ENCODE measurements at regions not wholly inside any gene's neighbourhood (a gene's known extent, or its start where the extent isn't known, plus 50 kb on each side); places are given as distances from the start of the nearest gene placed in this dataset.

DNA sequence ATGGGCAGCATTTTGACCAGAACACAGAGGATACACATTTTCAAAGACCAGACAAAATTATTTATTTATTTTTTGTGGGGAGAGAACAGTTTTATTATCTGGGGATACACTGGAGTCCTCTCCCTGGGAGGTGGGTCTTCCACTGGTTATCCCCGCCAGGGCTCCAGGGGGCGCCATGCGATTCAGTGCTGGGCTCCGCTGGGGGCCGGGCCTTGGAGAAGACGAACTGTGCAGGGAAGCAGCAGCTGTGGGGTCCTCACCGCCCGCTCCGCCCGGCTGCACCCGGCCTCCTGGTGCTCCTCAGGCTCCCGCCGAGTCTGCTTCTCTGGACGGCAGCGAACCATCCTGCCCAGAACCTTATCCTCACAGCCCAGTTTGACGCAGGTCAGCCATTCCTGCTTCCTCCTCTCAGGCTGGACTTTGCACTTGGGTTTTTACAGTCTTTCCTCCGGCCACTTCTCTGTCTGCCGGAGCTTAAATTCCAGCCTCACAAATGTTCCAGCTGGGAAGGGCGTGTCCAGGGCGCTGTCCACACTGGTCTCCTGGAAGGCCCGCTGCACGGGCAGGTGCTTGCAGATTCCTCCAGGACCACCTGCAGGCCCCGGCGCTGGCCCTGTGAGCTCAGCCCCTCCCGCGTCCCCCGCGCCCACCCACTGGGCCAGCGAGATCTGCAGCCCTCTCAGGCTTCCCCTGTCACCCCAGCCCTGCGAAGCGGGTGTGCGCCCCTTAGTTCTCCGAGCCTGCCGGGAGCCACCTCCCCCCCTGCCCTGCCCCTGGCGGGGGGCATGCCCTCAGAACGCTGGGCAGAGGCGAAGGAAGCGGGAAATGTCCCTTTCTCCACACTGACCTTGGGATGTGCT lies 1830.0 kb upstream of the DEFB115 start:
- H3K27ac Mint-ChIP-seq = no peak overlapping the region
- H3F3A ChIP-seq (replicated peaks; ENCODE audit: low read depth) = no peaks in the 10 kb centered on the region
- H2AFZ ChIP-seq = no peak overlapping the region
- no peak for DNase-seq (ENCODE audit: low spot score)
- no peaks in the 10 kb centered on the region for H3K79me2 ChIP-seq (replicated peaks; ENCODE audit: insufficient read depth)
- no peaks in the 10 kb centered on the region for H4K20me1 ChIP-seq (replicated peaks; ENCODE audit: insufficient read depth)
- H3K27me3 ChIP-seq (ENCODE audit: insufficient read depth) = no peaks in the 10 kb centered on the region
- H3K4me3 Mint-ChIP-seq = no peak overlapping the region
- TF ChIP-seq ZNF114 (CRISPR knock-in tag; IDR thresholded peaks at IDR 0.05) (no peak), JUNB (IDR thresholded peaks at IDR 0.05; ENCODE audit: unreplicated experiment) (no peak), NANOG (IDR thresholded peaks at IDR 0.05; ENCODE audit: borderline replicate concordance) (no peak), POLR2AphosphoS5 (IDR thresholded peaks at IDR 0.05; ENCODE audit: low read depth) (no peak), CREB1 (CRISPR knock-in tag; IDR thresholded peaks at IDR 0.05; ENCODE audit: low read depth) (no peak), EZH2 (IDR thresholded peaks at IDR 0.05; ENCODE audit: low read depth, unreplicated experiment) (no peak), STAT1 (IDR thresholded peaks at IDR 0.05; ENCODE audit: unreplicated experiment) (no peak), REST (IDR thresholded peaks at IDR 0.05; ENCODE audit: unreplicated experiment) (no peak), ZNF331 (CRISPR knock-in tag; IDR thresholded peaks at IDR 0.05; ENCODE audit: low read depth) (no peak), EZH2phosphoT487 (IDR thresholded peaks at IDR 0.05; ENCODE audit: unreplicated experiment) (no peak)
- TF ChIP-seq, protein P1, sequence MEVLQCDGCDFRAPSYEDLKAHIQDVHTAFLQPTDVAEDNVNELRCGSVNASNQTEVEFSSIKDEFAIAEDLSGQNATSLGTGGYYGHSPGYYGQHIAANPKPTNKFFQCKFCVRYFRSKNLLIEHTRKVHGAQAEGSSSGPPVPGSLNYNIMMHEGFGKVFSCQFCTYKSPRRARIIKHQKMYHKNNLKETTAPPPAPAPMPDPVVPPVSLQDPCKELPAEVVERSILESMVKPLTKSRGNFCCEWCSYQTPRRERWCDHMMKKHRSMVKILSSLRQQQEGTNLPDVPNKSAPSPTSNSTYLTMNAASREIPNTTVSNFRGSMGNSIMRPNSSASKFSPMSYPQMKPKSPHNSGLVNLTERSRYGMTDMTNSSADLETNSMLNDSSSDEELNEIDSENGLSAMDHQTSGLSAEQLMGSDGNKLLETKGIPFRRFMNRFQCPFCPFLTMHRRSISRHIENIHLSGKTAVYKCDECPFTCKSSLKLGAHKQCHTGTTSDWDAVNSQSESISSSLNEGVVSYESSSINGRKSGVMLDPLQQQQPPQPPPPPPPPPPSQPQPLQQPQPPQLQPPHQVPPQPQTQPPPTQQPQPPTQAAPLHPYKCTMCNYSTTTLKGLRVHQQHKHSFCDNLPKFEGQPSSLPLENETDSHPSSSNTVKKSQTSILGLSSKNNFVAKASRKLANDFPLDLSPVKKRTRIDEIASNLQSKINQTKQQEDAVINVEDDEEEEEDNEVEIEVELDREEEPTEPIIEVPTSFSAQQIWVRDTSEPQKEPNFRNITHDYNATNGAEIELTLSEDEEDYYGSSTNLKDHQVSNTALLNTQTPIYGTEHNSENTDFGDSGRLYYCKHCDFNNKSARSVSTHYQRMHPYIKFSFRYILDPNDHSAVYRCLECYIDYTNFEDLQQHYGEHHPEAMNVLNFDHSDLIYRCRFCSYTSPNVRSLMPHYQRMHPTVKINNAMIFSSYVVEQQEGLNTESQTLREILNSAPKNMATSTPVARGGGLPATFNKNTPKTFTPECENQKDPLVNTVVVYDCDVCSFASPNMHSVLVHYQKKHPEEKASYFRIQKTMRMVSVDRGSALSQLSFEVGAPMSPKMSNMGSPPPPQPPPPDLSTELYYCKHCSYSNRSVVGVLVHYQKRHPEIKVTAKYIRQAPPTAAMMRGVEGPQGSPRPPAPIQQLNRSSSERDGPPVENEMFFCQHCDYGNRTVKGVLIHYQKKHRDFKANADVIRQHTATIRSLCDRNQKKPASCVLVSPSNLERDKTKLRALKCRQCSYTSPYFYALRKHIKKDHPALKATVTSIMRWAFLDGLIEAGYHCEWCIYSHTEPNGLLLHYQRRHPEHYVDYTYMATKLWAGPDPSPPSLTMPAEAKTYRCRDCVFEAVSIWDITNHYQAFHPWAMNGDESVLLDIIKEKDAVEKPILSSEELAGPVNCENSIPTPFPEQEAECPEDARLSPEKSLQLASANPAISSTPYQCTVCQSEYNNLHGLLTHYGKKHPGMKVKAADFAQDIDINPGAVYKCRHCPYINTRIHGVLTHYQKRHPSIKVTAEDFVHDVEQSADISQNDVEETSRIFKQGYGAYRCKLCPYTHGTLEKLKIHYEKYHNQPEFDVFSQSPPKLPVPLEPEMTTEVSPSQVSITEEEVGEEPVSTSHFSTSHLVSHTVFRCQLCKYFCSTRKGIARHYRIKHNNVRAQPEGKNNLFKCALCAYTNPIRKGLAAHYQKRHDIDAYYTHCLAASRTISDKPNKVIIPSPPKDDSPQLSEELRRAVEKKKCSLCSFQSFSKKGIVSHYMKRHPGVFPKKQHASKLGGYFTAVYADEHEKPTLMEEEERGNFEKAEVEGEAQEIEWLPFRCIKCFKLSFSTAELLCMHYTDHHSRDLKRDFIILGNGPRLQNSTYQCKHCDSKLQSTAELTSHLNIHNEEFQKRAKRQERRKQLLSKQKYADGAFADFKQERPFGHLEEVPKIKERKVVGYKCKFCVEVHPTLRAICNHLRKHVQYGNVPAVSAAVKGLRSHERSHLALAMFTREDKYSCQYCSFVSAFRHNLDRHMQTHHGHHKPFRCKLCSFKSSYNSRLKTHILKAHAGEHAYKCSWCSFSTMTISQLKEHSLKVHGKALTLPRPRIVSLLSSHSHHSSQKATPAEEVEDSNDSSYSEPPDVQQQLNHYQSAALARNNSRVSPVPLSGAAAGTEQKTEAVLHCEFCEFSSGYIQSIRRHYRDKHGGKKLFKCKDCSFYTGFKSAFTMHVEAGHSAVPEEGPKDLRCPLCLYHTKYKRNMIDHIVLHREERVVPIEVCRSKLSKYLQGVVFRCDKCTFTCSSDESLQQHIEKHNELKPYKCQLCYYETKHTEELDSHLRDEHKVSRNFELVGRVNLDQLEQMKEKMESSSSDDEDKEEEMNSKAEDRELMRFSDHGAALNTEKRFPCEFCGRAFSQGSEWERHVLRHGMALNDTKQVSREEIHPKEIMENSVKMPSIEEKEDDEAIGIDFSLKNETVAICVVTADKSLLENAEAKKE (CRISPR knock-in tag; IDR thresholded peaks at IDR 0.05) = no peak
- TF ChIP-seq, protein P2, sequence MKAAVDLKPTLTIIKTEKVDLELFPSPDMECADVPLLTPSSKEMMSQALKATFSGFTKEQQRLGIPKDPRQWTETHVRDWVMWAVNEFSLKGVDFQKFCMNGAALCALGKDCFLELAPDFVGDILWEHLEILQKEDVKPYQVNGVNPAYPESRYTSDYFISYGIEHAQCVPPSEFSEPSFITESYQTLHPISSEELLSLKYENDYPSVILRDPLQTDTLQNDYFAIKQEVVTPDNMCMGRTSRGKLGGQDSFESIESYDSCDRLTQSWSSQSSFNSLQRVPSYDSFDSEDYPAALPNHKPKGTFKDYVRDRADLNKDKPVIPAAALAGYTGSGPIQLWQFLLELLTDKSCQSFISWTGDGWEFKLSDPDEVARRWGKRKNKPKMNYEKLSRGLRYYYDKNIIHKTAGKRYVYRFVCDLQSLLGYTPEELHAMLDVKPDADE (IDR thresholded peaks at IDR 0.05) = no peak
- TF ChIP-seq, protein P3, sequence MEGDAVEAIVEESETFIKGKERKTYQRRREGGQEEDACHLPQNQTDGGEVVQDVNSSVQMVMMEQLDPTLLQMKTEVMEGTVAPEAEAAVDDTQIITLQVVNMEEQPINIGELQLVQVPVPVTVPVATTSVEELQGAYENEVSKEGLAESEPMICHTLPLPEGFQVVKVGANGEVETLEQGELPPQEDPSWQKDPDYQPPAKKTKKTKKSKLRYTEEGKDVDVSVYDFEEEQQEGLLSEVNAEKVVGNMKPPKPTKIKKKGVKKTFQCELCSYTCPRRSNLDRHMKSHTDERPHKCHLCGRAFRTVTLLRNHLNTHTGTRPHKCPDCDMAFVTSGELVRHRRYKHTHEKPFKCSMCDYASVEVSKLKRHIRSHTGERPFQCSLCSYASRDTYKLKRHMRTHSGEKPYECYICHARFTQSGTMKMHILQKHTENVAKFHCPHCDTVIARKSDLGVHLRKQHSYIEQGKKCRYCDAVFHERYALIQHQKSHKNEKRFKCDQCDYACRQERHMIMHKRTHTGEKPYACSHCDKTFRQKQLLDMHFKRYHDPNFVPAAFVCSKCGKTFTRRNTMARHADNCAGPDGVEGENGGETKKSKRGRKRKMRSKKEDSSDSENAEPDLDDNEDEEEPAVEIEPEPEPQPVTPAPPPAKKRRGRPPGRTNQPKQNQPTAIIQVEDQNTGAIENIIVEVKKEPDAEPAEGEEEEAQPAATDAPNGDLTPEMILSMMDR (conservative IDR thresholded peaks at IDR 0.05; ENCODE audit: low read depth in 2 of 2) = no peak
- H3K9me2 ChIP-seq (ENCODE audit: insufficient read depth) = no peaks in the 10 kb centered on the region
- no peaks in the 10 kb centered on the region for H3K4me1 ChIP-seq (ENCODE audit: insufficient read depth)
- H3K4me1 Mint-ChIP-seq = no peaks in the 10 kb centered on the region
- H3K36me3 ChIP-seq (ENCODE audit: insufficient read depth) = no peaks in the 10 kb centered on the region
- no peak for ATAC-seq
- H3K4me3 ChIP-seq = no peak overlapping the region
- H3K27ac ChIP-seq (ENCODE audit: low read depth) = no peak overlapping the region
- H3K36me3 Mint-ChIP-seq (ENCODE audit: low read depth) = peaks cover 37% of the 10 kb centered on the region
- no peak overlapping the region for H3K4me2 ChIP-seq
- H3K9me3 Mint-ChIP-seq = peaks cover 90% of the 10 kb centered on the region
- H3K27me3 Mint-ChIP-seq (ENCODE audit: insufficient read depth, low read depth, poor library complexity) = peaks cover 3% of the 10 kb centered on the region
